ENCODE measurements at regions not wholly inside any gene's neighbourhood (a gene's known extent, or its start where the extent isn't known, plus 50 kb on each side); places are given as distances from the start of the nearest gene placed in this dataset.

DNA sequence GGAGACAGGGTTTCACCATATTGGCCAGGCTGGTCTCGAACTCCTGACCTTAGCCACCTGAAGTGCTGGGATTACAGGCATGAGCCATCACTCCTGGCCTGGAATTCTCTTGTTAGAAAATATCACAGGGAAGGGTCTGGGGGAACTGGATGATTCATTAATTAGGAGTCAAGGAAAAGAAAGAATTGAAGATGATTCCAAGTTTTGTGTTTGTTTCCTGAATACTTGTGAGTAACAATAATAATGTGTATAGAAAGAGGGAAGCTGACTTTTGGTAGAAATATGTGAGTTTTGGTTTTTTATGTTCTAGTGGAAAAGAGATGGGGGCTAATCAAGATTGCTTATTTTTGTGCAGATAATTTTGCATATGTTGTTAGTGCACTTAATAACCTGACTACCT, 77.3 kb upstream of the CLNK start:
- no peak for DNase-seq (ENCODE audit: low spot score)

DNA sequence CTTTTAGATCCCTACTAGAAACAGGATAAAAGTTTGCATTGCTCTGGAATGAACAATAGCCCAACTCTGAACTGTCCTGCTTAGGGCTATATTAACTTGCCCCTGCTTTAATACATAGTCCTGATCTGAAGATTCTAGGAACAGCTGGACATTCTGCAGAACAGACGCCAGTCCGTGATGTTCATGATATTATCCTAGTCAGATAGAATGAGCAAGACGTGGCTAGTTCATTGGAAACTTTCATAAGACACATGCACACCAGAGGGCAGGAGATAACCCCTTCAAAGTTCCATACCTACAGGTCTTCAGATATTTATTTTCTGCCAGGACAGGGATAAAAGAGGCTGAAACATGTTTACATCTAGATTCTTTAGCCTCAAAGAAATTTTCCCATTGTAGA, 75.5 kb upstream of the CLNK start:
- ATAC-seq (ENCODE audit: low FRiP score): no peak
- TF ChIP-seq, protein P1, sequence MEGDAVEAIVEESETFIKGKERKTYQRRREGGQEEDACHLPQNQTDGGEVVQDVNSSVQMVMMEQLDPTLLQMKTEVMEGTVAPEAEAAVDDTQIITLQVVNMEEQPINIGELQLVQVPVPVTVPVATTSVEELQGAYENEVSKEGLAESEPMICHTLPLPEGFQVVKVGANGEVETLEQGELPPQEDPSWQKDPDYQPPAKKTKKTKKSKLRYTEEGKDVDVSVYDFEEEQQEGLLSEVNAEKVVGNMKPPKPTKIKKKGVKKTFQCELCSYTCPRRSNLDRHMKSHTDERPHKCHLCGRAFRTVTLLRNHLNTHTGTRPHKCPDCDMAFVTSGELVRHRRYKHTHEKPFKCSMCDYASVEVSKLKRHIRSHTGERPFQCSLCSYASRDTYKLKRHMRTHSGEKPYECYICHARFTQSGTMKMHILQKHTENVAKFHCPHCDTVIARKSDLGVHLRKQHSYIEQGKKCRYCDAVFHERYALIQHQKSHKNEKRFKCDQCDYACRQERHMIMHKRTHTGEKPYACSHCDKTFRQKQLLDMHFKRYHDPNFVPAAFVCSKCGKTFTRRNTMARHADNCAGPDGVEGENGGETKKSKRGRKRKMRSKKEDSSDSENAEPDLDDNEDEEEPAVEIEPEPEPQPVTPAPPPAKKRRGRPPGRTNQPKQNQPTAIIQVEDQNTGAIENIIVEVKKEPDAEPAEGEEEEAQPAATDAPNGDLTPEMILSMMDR (IDR thresholded peaks at IDR 0.05): no peak
- no peak for DNase-seq (ENCODE audit: low spot score)

More for the DNA sequence above, 77.3 kb upstream of the CLNK start:
- no peak for ATAC-seq (ENCODE audit: low FRiP score)
- TF ChIP-seq, protein P1 (IDR thresholded peaks at IDR 0.05): no peak

DNA sequence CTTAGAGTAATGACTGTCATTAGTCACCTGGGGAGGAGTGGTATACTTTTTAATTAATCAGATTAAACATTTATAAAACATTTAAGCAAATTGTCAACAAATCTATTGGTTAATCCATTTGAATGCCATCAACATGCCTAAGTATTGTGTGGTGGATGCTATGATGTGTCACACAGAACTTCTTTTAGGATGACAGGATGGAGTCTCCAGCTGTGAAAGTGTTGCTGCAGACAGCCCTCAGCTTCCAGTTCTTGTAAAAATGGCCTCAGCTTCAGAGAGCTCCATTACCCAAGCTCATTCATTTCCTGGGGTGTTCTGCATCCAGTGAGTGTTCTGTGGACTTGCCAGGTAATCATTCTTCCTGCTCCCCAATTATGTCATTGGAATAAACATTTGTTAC, 74.3 kb upstream of the CLNK start:
- TF ChIP-seq, protein P1 (IDR thresholded peaks at IDR 0.05): no peak
- no peak for ATAC-seq (ENCODE audit: low FRiP score)
- no peak for DNase-seq (ENCODE audit: low spot score)

DNA sequence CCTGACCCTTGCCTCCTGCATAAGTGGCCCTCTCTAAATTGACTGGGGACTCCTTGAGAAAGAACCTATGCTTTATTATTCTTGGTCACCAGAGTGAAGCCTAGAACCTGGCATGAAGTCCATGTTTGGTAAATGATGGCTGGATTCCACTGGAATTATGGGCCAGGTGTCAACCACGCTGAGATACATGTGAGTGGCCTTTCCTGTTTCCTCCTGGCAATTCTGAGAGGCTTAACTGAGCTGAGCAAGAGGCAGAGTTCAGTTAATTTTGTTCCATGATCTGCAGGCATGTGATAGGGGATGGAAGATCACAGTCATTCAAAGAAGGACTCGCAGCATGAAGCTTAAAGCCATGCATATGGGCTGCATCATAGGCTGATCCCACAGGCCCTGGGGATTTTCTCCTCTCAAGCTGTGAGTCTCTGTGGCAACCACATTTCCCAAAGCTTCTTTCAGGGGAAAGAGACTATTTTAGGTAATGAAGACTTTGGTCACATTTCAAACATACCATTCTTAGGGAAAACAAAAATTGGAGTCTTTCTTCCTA, 69.4 kb upstream of the CLNK start:
- no peak for DNase-seq (ENCODE audit: low spot score)
- TF ChIP-seq, protein P1 (IDR thresholded peaks at IDR 0.05): no peak
- ATAC-seq (ENCODE audit: low FRiP score): no peak

DNA sequence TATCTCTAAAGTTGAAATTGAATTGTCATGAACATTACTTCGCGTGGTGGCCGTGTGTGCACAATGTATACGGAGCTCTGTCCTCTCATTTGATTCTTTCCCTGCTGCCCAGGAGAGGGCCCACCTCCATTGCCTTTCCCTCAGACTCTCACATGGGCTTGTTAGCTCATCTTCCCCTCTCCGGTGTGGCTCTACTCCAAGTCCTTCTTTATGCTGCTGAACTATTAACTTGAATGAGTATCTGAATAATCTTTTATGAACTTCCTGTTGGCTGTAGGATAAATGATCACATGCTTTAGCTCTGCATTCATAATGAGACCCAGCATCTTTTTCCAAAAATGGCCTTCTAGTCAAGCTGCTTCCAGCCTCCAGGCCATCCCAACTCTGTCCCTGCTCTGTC, 68.8 kb upstream of the CLNK start:
- no peak for ATAC-seq (ENCODE audit: low FRiP score)
- DNase-seq (ENCODE audit: low spot score): no peak

DNA sequence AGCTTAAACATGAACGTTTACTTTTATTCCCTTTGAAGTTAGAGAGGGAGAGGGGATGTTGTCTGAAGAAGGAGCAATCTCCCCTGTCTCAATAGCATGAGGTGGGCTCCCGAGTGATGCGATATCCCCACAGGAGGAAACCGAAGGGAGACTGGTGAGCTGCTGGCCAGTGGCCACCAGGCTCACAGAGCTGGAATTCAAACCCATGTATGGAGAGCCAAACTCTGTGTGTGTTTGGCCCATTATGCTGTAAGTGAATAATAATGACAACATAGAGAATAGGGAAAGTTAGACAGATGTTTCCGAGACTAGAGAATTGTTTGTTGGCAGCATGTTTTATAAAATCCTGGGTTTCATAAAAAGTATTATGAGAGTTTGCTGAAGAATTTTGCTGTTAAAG, 66.1 kb upstream of the CLNK start:
- DNase-seq (ENCODE audit: low spot score) (no peak), ATAC-seq (ENCODE audit: low FRiP score) (no peak)
- TF ChIP-seq, protein P1 (IDR thresholded peaks at IDR 0.05): no peak

More for the DNA sequence above, 68.8 kb upstream of the CLNK start:
- TF ChIP-seq, protein P1 (IDR thresholded peaks at IDR 0.05): no peak

DNA sequence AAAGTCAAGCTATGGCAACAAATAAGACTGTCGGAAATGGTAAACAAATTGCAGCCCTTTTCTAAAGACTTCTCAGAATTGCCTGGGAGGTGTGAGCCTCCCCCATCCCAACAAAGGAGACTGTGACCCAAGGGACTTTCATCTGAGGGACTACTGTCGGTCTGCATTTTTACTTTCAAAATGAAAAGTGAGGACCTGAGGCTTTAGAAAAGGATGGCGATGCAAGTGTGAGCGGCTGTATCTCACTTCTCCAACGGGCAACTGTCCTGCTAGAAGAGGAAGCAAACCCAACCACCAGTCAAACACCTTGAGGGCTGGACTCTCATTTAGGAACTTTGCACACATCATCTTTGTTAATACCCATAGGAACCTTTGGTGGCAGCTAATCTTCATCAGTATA, 62.6 kb upstream of the CLNK start:
- DNase-seq (ENCODE audit: low spot score): no peak
- no peak for ATAC-seq (ENCODE audit: low FRiP score)
- TF ChIP-seq, protein P1 (IDR thresholded peaks at IDR 0.05): no peak
